HEK293 (cell line): ENCODE measurements at regions not wholly inside any gene's neighbourhood (a gene's known extent, or its start where the extent isn't known, plus 50 kb on each side); places are given as distances from the start of the nearest gene placed in this dataset.

Experiments
- CTCF ChIA-PET: fragments of 350-600 bp; formaldehyde crosslinking; extraction: SDS; loops from one replicate; lab custom pipeline; 2021; ENCODE audit warnings: antibody characterized with exemption; lab: Yijun Ruan, JAX
- POLR2A ChIA-PET: fragments of 300-600 bp; formaldehyde crosslinking; extraction: SDS; loops from one replicate; lab custom pipeline; 2020; ENCODE audit warnings: antibody characterized with exemption, inconsistent platforms; lab: Yijun Ruan, JAX
- H3K27ac ChIP-seq: fragments of 200-500 bp; sonication (Bioruptor generic); 2 replicates; pipeline ENCODE4 v1.5.1; 2014; ENCODE audit warnings: low read depth, low read length, control low read depth, inconsistent platforms; ENCODE audit errors: extremely low read depth
- H3K36me3 ChIP-seq, 2 experiments: fragments of 200-500 bp in 1 of 2; sonication (Bioruptor generic) in 1 of 2; 1 replicate in 1 of 2; 2 replicates in 1 of 2; pipeline ENCODE4 v1.5.1; 2014 to 2017; ENCODE audit warnings: inconsistent platforms in 2 of 2, low read length in 2 of 2; ENCODE audit not compliant: control insufficient read depth in 2 of 2, insufficient read depth in 1 of 2
- H3K4me1 ChIP-seq: fragments of 200-500 bp; sonication (Bioruptor generic); 2 replicates; pipeline ENCODE4 v1.5.1; 2014; ENCODE audit warnings: mild to moderate bottlenecking, low read length, inconsistent platforms; ENCODE audit not compliant: control insufficient read depth, insufficient read depth
- H3K4me3 ChIP-seq: 2 replicates; pipeline ENCODE4 v1.5.1; 2011; ENCODE audit warnings: low read depth, mild to moderate bottlenecking, control low read depth, low read length, moderate library complexity
- H3K9me3 ChIP-seq: fragments of 200-500 bp; sonication (Bioruptor generic); 2 replicates; pipeline ENCODE4 v1.5.1; 2014; ENCODE audit warnings: low read depth, low read length, inconsistent platforms; ENCODE audit not compliant: control insufficient read depth, insufficient read depth
- BCL6B ChIP-seq: fragments of 450-650 bp; formaldehyde crosslinking; IDR thresholded peaks from 2 replicates; pipeline ENCODE4 v1.5.1; 2017; ENCODE audit warnings: missing biosample characterization, missing genetic modification characterization
- EGR2 ChIP-seq: fragments of 450-650 bp; formaldehyde crosslinking; IDR thresholded peaks from 2 replicates; pipeline ENCODE4 v1.5.1; 2016; ENCODE audit warnings: low read depth, missing biosample characterization, missing genetic modification characterization
- KLF7 ChIP-seq: fragments of 450-650 bp; formaldehyde crosslinking; IDR thresholded peaks from 2 replicates; pipeline ENCODE4 v1.5.1; 2016; ENCODE audit warnings: missing biosample characterization, missing genetic modification characterization, borderline replicate concordance
- OVOL3 ChIP-seq: fragments of 450-650 bp; formaldehyde crosslinking; IDR thresholded peaks from 2 replicates; pipeline ENCODE4 v1.5.1; 2016; ENCODE audit warnings: missing biosample characterization, missing genetic modification characterization
- SCRT1 ChIP-seq: fragments of 450-650 bp; formaldehyde crosslinking; IDR thresholded peaks from 2 replicates; pipeline ENCODE4 v1.5.1; 2016; ENCODE audit warnings: missing biosample characterization, missing genetic modification characterization, borderline replicate concordance
- SP3 ChIP-seq: fragments of 450-650 bp; formaldehyde crosslinking; IDR thresholded peaks from 2 replicates; pipeline ENCODE4 v1.5.1; 2016; ENCODE audit warnings: missing biosample characterization, missing genetic modification characterization
- WT1 ChIP-seq: fragments of 450-650 bp; formaldehyde crosslinking; IDR thresholded peaks from 2 replicates; pipeline ENCODE4 v1.5.1; 2016; ENCODE audit warnings: missing biosample characterization, missing genetic modification characterization
- ZFP37 ChIP-seq: fragments of 450-650 bp; formaldehyde crosslinking; IDR thresholded peaks from 2 replicates; pipeline ENCODE4 v1.5.1; 2016; ENCODE audit warnings: missing biosample characterization, missing genetic modification characterization
- ZNF148 ChIP-seq: fragments of 450-650 bp; formaldehyde crosslinking; IDR thresholded peaks from 2 replicates; pipeline ENCODE4 v1.5.0; 2017; ENCODE audit warnings: missing biosample characterization, missing genetic modification characterization, borderline replicate concordance
- ZNF157 ChIP-seq: fragments of 450-650 bp; formaldehyde crosslinking; IDR thresholded peaks from 2 replicates; pipeline ENCODE4 v1.5.1; 2016; ENCODE audit warnings: missing biosample characterization, missing genetic modification characterization
- ZNF19 ChIP-seq: fragments of 450-650 bp; formaldehyde crosslinking; IDR thresholded peaks from 2 replicates; pipeline ENCODE4; 2016; ENCODE audit warnings: missing biosample characterization, missing genetic modification characterization, low read depth
- ZNF239 ChIP-seq: fragments of 450-650 bp; formaldehyde crosslinking; IDR thresholded peaks from 2 replicates; pipeline ENCODE4 v1.5.1; 2016; ENCODE audit warnings: missing biosample characterization, missing genetic modification characterization
- ZNF266 ChIP-seq: fragments of 450-650 bp; formaldehyde crosslinking; IDR thresholded peaks from 2 replicates; pipeline ENCODE4 v1.5.1; 2016; ENCODE audit warnings: missing biosample characterization, missing genetic modification characterization, low read depth
- ZNF292 ChIP-seq: fragments of 450-650 bp; formaldehyde crosslinking; IDR thresholded peaks from 2 replicates; pipeline ENCODE4 v1.5.1; 2016; ENCODE audit warnings: low read depth, missing biosample characterization, missing genetic modification characterization, borderline replicate concordance
- ZNF416 ChIP-seq: fragments of 450-650 bp; formaldehyde crosslinking; IDR thresholded peaks from 2 replicates; pipeline ENCODE4 v1.5.1; 2016; ENCODE audit warnings: missing biosample characterization, missing genetic modification characterization
- ZNF514 ChIP-seq: fragments of 450-650 bp; formaldehyde crosslinking; IDR thresholded peaks from 2 replicates; pipeline ENCODE4 v1.5.1; 2016; ENCODE audit warnings: missing biosample characterization, missing genetic modification characterization
- ZNF692 ChIP-seq: fragments of 450-650 bp; formaldehyde crosslinking; IDR thresholded peaks from 2 replicates; pipeline ENCODE4 v1.5.1; 2016; ENCODE audit warnings: missing biosample characterization, missing genetic modification characterization
- ZNF768 ChIP-seq: fragments of 450-650 bp; formaldehyde crosslinking; IDR thresholded peaks from 2 replicates; pipeline ENCODE4 v1.5.1; 2018; ENCODE audit warnings: missing biosample characterization, mild to moderate bottlenecking, missing genetic modification characterization
- ZSCAN16 ChIP-seq: fragments of 450-650 bp; formaldehyde crosslinking; IDR thresholded peaks from 2 replicates; pipeline ENCODE4 v1.5.1; 2016; ENCODE audit warnings: missing biosample characterization, missing genetic modification characterization
- TF ChIP-seq, protein P1 (sequence below): fragments of 450-650 bp; formaldehyde crosslinking; IDR thresholded peaks from 2 replicates; pipeline ENCODE4 v1.5.1; 2016; ENCODE audit warnings: missing biosample characterization, missing genetic modification characterization
- TF ChIP-seq, protein P2 (sequence below): fragments of 450-650 bp; formaldehyde crosslinking; conservative IDR thresholded peaks from 2 replicates; pipeline ENCODE4 v1.5.1; 2016; ENCODE audit warnings: low read depth, missing biosample characterization, missing genetic modification characterization
- TF ChIP-seq, protein P3 (sequence below): fragments of 450-650 bp; formaldehyde crosslinking; IDR thresholded peaks from 2 replicates; pipeline ENCODE4 v1.5.1; 2017; ENCODE audit warnings: missing biosample characterization, missing genetic modification characterization

- POLR2A ChIA-PET: no interaction called here
- no peak overlapping the region for H3K27ac ChIP-seq
- TF ChIP-seq ZNF514 (tag by site-specific recombination) (no peak), KLF7 (tag by site-specific recombination) (no peak)
- TF ChIP-seq, protein P1, sequence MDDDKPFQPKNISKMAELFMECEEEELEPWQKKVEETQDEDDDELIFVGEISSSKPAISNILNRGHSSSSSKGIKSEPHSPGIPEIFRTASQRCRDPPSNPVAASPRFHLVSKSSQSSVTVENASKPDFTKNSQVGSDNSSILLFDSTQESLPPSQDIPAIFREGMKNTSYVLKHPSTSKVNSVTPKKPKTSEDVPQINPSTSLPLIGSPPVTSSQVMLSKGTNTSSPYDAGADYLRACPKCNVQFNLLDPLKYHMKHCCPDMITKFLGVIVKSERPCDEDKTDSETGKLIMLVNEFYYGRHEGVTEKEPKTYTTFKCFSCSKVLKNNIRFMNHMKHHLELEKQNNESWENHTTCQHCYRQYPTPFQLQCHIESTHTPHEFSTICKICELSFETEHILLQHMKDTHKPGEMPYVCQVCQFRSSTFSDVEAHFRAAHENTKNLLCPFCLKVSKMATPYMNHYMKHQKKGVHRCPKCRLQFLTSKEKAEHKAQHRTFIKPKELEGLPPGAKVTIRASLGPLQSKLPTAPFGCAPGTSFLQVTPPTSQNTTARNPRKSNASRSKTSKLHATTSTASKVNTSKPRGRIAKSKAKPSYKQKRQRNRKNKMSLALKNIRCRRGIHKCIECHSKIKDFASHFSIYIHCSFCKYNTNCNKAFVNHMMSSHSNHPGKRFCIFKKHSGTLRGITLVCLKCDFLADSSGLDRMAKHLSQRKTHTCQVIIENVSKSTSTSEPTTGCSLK (tag by site-specific recombination): no peak
- TF ChIP-seq, all 188 proteins: peak for 0
- no peaks in the 10 kb centered on the region for H3K9me3 ChIP-seq
- no peak overlapping the region for H3K4me3 ChIP-seq
- no peaks in the 10 kb centered on the region for H3K4me1 ChIP-seq
- CTCF ChIA-PET: no interaction called here
- H3K36me3 ChIP-seq: no peaks in the 10 kb centered on the region
Measured at GRCh38 chr2:184067502-184067901, 530.8 kb upstream of the ZNF804A start.

GRCh38 chr2:184072470-184072869 is 525.9 kb upstream of the ZNF804A start:
- Histone ChIP-seq H3K4me1 (no peaks in the 10 kb centered on the region), H3K9me3 (no peaks in the 10 kb centered on the region), H3K36me3 (no peaks in the 10 kb centered on the region), H3K4me3 (no peak overlapping the region), H3K27ac (no peak overlapping the region)
- ChIA-PET POLR2A (no interaction called here), CTCF (no interaction called here)
- no peak for TF ChIP-seq OVOL3 (tag by site-specific recombination)
- no peak for TF ChIP-seq BCL6B (tag by site-specific recombination)
- TF ChIP-seq ZNF266: no peak
- no peak for TF ChIP-seq ZNF416 (tag by site-specific recombination)
- TF ChIP-seq, protein P2, sequence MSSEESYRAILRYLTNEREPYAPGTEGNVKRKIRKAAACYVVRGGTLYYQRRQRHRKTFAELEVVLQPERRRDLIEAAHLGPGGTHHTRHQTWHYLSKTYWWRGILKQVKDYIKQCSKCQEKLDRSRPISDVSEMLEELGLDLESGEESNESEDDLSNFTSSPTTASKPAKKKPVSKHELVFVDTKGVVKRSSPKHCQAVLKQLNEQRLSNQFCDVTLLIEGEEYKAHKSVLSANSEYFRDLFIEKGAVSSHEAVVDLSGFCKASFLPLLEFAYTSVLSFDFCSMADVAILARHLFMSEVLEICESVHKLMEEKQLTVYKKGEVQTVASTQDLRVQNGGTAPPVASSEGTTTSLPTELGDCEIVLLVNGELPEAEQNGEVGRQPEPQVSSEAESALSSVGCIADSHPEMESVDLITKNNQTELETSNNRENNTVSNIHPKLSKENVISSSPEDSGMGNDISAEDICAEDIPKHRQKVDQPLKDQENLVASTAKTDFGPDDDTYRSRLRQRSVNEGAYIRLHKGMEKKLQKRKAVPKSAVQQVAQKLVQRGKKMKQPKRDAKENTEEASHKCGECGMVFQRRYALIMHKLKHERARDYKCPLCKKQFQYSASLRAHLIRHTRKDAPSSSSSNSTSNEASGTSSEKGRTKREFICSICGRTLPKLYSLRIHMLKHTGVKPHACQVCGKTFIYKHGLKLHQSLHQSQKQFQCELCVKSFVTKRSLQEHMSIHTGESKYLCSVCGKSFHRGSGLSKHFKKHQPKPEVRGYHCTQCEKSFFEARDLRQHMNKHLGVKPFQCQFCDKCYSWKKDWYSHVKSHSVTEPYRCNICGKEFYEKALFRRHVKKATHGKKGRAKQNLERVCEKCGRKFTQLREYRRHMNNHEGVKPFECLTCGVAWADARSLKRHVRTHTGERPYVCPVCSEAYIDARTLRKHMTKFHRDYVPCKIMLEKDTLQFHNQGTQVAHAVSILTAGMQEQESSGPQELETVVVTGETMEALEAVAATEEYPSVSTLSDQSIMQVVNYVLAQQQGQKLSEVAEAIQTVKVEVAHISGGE: no peak
- TF ChIP-seq SP3 (tag by site-specific recombination): no peak
- no peak for TF ChIP-seq ZNF292
- no peak for TF ChIP-seq ZNF239
- TF ChIP-seq ZSCAN16 (tag by site-specific recombination): no peak
- TF ChIP-seq SCRT1 (tag by site-specific recombination): no peak
- no peak for TF ChIP-seq ZNF19 (tag by site-specific recombination)
- TF ChIP-seq, protein P3, sequence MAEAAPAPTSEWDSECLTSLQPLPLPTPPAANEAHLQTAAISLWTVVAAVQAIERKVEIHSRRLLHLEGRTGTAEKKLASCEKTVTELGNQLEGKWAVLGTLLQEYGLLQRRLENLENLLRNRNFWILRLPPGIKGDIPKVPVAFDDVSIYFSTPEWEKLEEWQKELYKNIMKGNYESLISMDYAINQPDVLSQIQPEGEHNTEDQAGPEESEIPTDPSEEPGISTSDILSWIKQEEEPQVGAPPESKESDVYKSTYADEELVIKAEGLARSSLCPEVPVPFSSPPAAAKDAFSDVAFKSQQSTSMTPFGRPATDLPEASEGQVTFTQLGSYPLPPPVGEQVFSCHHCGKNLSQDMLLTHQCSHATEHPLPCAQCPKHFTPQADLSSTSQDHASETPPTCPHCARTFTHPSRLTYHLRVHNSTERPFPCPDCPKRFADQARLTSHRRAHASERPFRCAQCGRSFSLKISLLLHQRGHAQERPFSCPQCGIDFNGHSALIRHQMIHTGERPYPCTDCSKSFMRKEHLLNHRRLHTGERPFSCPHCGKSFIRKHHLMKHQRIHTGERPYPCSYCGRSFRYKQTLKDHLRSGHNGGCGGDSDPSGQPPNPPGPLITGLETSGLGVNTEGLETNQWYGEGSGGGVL (tag by site-specific recombination): no peak
- no peak for TF ChIP-seq ZNF768 (tag by site-specific recombination)
- no peak for TF ChIP-seq ZFP37 (tag by site-specific recombination)
- TF ChIP-seq ZNF148 (tag by site-specific recombination): no peak
- TF ChIP-seq ZNF692 (tag by site-specific recombination): no peak
- no peak for TF ChIP-seq ZNF157 (tag by site-specific recombination)
- TF ChIP-seq EGR2 (tag by site-specific recombination): no peak
- TF ChIP-seq WT1 (tag by site-specific recombination): no peak
